ENCODE measurements at regions not wholly inside any gene's neighbourhood (a gene's known extent, or its start where the extent isn't known, plus 50 kb on each side); places are given as distances from the start of the nearest gene placed in this dataset.

DNA sequence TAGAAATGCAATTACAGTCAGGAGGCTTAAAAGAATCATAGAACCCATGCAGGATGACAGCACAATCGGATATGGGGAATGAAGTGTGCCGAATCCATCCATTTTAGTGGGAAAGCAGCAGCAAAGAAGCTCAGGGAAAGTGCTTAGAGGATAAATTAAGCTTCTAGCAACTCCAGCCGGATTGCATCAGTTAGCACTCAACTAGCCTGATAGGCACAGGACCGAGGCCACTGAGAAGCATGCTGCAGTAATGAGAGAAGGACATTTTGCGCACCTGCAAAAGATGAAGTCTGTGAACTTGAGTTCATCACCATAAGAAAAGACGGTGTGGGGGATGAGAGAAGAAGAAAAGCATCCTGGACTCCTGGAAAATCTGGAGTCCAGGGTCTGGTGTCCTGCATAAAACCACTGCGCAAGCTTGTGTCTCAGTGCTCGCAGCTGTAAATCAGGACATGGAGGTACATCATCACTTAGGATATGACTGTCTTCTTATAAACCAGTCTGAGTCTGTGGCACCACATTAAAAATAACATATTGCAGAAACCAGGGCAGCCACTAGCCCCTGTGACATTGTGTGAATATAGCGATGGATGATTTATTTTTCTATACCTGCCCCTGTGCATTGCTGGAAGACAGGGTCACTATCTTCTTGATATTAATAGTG lies 665.5 kb upstream of the SOX11 start:
- no peak for DNase-seq

- no peak for DNase-seq
Observed at GRCh38 chr2:5035057-5035488, 657.1 kb upstream of the SOX11 start.

GRCh38 chr2:5036256-5036655 lies 655.9 kb upstream of the SOX11 start:
- DNase-seq, result no peak

GRCh38 chr2:5039241-5039975 lies 652.8 kb upstream of the SOX11 start:
- DNase-seq, result no peak

- no peak for DNase-seq
Observed at GRCh38 chr2:5040571-5040970, 651.6 kb upstream of the SOX11 start.

- DNase-seq, result no peak
Observed at GRCh38 chr2:5041501-5041900, 650.7 kb upstream of the SOX11 start.

DNA sequence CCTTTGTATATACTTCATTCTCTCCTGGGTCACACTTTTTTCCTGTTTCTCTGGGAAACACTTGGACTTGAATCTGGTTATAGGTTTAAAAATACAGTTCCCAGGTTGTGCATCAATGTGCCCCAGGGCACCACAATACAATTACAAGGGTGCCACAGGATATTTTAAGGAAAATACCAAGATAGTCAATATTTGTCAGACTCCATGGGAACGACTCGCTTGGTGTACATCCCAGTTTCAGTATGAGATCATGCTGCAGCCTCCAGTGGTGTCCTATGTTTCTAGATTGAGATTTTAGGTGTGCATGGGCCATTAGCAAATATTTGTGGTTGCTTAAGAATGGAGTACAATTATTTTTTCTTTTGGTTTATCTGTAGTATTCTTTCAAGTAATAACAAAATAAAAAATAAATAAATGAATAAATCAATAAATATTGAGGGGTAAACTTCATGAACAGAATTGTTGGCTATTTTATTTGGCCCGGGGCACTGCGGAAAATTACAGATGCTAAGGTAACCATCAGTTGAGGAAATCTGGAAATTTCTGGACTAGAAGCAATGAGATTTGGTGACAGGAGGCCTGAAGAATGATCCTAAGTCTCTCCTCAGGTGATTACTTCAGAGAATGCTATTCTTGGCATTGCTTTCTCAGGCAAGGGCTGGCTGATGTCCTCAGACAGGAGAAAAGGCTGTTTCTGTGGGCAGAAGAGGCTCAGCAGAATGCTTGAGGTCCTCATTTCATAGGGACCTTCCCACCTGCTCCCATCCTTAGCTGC lies 649.3 kb upstream of the SOX11 start:
- no peak for DNase-seq

DNA sequence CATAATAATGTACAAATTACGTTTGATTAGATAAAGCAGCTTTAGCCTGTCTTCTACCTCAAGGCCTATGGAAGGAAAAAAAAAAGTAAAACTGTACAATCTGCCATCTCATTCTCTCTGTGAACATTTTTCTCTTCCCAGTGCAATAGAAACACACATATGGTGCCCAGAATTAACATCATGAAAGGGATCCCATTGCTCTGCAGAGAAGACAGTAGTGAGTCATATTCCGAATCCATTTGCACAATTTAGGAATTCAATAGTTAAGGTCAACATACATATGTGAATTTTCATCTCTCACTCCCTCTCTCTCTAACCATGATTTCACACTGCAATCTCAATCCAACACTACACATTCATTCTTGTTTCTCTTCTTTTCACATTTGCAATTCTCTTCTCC lies 640.9 kb upstream of the SOX11 start:
- DNase-seq, result no peak

GRCh38 chr2:5052905-5053304 lies 639.3 kb upstream of the SOX11 start:
- no peak for DNase-seq

DNA sequence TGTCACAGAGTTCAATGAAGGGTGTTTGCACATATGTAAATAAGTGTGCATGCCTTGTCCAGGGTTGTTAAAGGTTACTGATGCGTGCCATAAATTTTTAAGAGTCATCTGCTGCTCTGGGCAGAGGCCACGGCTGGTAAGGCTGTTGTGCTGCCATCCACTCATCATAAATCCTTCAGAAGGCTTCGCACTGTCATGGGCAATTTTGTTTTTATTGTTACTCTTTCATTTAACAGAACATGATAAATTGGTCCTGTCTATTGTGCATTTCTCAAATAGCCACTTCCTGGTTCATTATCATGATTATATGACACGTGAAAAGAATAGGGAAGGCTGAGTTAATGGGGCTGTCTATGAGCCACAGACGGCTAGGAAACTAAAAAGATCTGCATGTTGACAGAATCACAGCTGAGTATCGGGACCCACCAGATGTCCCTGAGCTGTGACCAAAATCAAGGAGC lies 634.3 kb upstream of the SOX11 start:
- DNase-seq, result no peak

- no peak for DNase-seq
Observed at GRCh38 chr2:5060956-5061355, 631.2 kb upstream of the SOX11 start.

DNA sequence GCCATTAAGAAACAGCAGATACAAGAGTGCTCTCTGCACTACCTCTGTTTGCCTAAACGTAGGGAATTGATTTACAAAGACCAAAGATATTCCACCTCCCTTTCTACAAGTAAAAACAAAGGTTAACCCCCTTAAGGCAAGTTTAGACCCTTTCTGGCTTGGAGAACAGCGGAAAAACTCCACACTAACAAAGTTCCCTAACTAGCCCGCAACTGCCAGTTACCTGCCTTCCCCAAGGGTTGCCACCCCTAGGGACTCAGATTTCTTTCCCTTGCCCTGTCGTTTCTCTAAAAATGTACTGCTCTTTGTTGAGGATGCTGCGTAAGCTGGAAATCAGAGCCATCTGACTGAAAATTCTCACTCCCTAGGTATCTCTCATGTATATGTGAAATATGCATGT lies 627.5 kb upstream of the SOX11 start:
- DNase-seq, result no peak

- no peak for DNase-seq
Observed at GRCh38 chr2:5067816-5068215, 624.4 kb upstream of the SOX11 start.

DNA sequence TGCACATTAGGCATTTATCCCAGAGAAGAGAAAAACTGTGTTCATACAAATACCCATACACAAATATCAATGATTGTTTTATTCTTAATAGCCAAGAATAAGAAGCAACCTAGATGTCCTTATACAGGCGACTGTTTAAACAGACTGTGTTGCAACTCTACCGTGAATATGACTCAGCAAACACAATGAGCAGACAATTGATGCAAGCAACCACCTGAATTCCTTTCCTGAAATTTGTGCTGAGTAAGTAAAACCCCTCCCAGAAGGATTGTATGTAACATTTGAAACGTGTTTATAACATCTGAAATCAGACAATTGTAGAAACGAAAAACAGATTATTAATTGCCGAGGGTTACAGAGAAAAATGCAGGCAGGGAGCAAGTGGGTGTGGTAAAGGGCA lies 621.9 kb upstream of the SOX11 start:
- DNase-seq, result no peak

DNA sequence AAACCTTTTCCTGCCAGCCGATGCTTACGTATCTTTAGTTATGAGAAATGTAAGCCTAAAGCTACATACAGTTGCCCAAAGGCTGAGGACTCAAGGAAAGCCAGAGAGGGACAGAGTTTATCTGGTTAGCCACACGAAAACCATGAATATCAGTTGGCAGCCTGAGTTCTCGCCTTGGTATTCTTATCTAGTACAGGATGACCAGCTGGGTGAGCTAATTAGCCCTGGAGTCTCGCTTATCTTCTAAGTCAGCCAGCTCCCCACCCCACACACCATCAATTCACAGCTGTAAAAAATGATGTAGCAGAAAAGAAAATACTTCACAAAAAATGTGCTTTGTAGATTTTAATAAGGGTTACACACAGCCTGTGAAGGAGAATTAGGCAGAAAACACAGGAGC lies 617.5 kb upstream of the SOX11 start:
- no peak for DNase-seq

GRCh38 chr2:5076599-5076998 lies 615.6 kb upstream of the SOX11 start:
- DNase-seq, result no peak

GRCh38 chr2:5077479-5078089 lies 614.6 kb upstream of the SOX11 start:
- DNase-seq, result no peak

DNA sequence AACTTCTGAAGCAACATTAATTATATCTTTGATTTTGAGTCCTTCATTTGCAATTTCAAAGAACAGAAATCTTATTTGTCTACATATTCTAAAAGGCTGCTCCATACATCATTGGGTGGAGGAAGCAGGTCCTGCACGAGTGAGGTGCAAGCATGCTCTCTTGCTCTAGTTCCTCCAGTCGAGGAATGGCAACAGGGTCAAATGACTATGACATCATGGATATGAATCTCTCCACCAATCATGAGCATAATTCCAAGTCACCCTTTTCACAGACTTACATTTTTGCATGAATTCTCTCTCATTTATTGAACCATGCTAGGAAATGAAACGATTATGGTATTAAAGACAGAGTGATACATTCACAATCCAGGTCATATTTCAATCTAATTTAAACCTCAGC lies 608.8 kb upstream of the SOX11 start:
- DNase-seq, result no peak

DNA sequence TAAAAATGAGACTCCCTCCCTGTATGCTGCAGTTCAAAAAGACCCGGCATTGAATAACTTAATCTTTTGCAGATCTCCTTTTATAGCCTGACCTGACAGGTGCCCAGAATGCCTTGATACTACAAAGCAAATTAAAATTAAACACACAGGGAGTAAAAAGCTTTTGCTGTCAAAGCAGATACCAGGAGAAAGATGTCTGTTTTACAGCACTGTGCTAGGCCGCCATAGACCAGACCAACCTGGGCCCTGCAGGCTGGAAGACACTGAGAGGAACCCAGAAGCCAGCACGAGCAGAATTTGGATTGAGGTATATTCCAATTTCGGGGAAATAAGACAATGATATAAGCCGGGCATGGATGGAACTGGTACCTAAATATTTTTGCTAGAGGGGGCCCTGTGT lies 602.8 kb upstream of the SOX11 start:
- no peak for DNase-seq

DNA sequence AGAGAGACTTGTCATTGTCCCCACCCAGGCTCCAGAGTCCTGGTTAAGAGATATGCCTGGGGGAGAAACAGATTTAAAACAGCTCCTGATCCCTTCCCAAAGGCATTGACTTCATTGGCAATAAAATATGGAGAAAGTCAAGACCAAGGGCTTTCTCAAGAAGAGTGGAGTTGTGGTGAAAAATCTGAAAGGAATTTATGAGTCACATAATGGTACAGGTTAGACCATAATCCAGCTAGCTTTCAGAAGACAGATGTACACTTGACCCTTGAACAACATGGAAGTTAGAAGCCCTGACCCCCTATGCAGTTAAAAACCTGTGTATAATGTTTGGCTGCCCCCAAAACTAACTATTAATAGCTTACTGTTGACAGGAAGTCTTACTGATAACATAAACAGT lies 599.1 kb upstream of the SOX11 start:
- no peak for DNase-seq

DNA sequence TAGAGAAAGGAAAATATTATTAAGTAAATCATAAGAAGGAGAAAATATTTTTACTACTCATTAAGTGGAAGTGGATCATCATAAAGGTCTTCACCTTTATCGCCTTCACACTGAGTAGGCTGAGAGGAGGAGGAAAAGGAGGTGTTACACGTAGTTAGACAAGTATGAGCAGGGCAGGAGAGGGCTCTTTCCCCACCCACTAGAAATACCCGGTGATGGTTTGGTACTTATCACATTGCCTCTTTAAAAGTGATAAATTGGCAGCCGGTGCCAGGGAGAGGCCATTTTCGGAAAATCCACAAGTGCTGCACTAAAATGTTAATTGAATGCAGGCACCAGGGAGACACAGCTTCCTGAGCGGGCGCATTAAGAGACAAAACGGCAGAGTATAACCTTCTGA lies 598.7 kb upstream of the SOX11 start:
- no peak for DNase-seq

GRCh38 chr2:5094192-5094591 lies 598.0 kb upstream of the SOX11 start:
- no peak for DNase-seq

- DNase-seq, result no peak
Observed at GRCh38 chr2:5098286-5098685, 593.9 kb upstream of the SOX11 start.

- DNase-seq, result no peak
Observed at GRCh38 chr2:5102823-5103222, 589.4 kb upstream of the SOX11 start.
